Heart left ventricle (tissue), 16 donors: ENCODE measurements at regions not wholly inside any gene's neighbourhood (a gene's known extent, or its start where the extent isn't known, plus 50 kb on each side); places are given as distances from the start of the nearest gene placed in this dataset.

Experiments
- ATAC-seq, 4 donors: fragments of 200-7000 bp; cut with Tn5 transposase; one replicate each; pipeline ENCODE4 v1.9.1; 2020 to 2022; ENCODE audit warnings: moderate library complexity in 4 of 4, mild to moderate bottlenecking in 3 of 4, moderate number of reproducible peaks in 1 of 4
- DNase-seq, 5 donors: peaks; one replicate each; pipeline ENCODE4 v3.0.0-alpha.2; 2020
- H3K27ac ChIP-seq, 12 donors: fragments of 200-600 bp; sonication (generic) in 4 of 12; one replicate each; pipeline versions ENCODE4 v1.5.0 to v1.8.0; 2016 to 2022; ENCODE audit warnings: mild to moderate bottlenecking in 2 of 12
- H3K27me3 ChIP-seq, 9 donors: fragments of 200-600 bp; sonication (generic) in 2 of 9; one replicate each; pipeline versions ENCODE4 v1.5.1 to v1.8.0; 2016 to 2022; ENCODE audit warnings: mild to moderate bottlenecking in 3 of 9
- H3K36me3 ChIP-seq, 9 donors: fragments of 200-600 bp; sonication (generic) in 2 of 9; one replicate each; pipeline versions ENCODE4 v1.5.0 to v1.8.0; 2018 to 2022; ENCODE audit warnings: mild to moderate bottlenecking in 2 of 9
- H3K4me1 ChIP-seq, 12 donors: fragments of 200-600 bp; sonication (generic) in 4 of 12; one replicate each; pipeline versions ENCODE4 v1.5.0 to v1.8.0; 2016 to 2022; ENCODE audit warnings: mild to moderate bottlenecking in 3 of 12
- H3K4me3 ChIP-seq, 12 donors: fragments of 200-600 bp; sonication (generic) in 4 of 12; one replicate each; pipeline versions ENCODE4 v1.5.0 to v1.8.0; 2017 to 2022; ENCODE audit warnings: mild to moderate bottlenecking in 9 of 12, moderate library complexity in 4 of 12
- H3K9me3 ChIP-seq, 12 donors: fragments of 200-600 bp; sonication (generic) in 4 of 12; one replicate each; pipeline versions ENCODE4 v1.5.0 to v1.8.0; 2016 to 2022; ENCODE audit warnings: mild to moderate bottlenecking in 1 of 12
- CTCF ChIP-seq, 12 donors: fragments of 200-600 bp; sonication (generic) in 4 of 12; IDR thresholded peaks; one replicate each; pipeline versions ENCODE4 v1.5.0 to v1.8.0; 2018 to 2022; ENCODE audit warnings: antibody characterized with exemption in 12 of 12, mild to moderate bottlenecking in 5 of 12
- POLR2A ChIP-seq, 2 donors: fragments of 450-650 bp; IDR thresholded peaks; one replicate each; pipeline ENCODE4 v1.6.1; 2017; ENCODE audit warnings: antibody characterized with exemption in 2 of 2, mild to moderate bottlenecking in 2 of 2, moderate library complexity in 2 of 2
- WGBS, 4 donors: extraction: QIAGEN DNeasy Blood & Tissue Kit in 2 of 4; methylation state at CpG; one replicate each; pipeline versions ENCODE4 v1.1.5 to v1.1.7; 2013 to 2018; 5-methylcytosine and 5-hydroxymethylcytosine counted together
- intact Hi-C, 10 donors: fragments of 100-400 bp; cut with DNase I; formaldehyde crosslinking; loops; one replicate each; pipeline versions ENCODE4 v1.11.1 to v1.14.2; 2022
- donor health status: ischemic (EF 13 %, LVEDD 7.1; RV severe dilation, severe dysfunction).
- donor health status: healthy with polysubstance abuse.
- donor health status: DM: no; HTN: yes; CAD: no.
- donor health status: DM: no; HTN: no; CAD: no.
- donor health status: ischemic (EF 25% LVEDD 6.9; RV normal size, moderate dysfunction).
- donor health status: ischemic (EF 25% LVEDD 5.7; RV mildly dilated, moderate dysfunction).
- donor health status: healthy.
- donor health status: DM: yes; HTN: yes; CAD: no.
- donor health status: ischemic (EF 35%, LVEDD 5.7; RV mildly dilated, moderate dysfunction).
- donor health status: nonischemic (EF 11% LVEDD 7.7; RV severe dilation, severe dysfunction).
- donor health status: DM: yes; HTN: yes; CAD: no.
- donor health status: PGD.
- donor health status: ischemic (EF 29% LVEDD 5.4; RV normal size, mild dysfunction).
- donor health status: nonischemic (EF 23%, LVEDD 6.1; RV moderate dilation, normal function).

GRCh38 chr4:31620476-31620875 is 900.3 kb downstream of the PCDH7 start:
- ATAC-seq: no peak
- intact Hi-C loops: no loop called here
- no peak overlapping the region for H3K4me3 ChIP-seq
- WGBS, 4 donors: 48 to 70% (median 66%) methylated on average over 2 of the region's 2 CpGs
- no peak overlapping the region for H3K27ac ChIP-seq
- no peaks in the 10 kb centered on the region for H3K27me3 ChIP-seq
- TF ChIP-seq CTCF (IDR thresholded peaks at IDR 0.05) (no peak), POLR2A (IDR thresholded peaks at IDR 0.05) (no peak)
- H3K4me1 ChIP-seq: no peaks in the 10 kb centered on the region
- no peaks in the 10 kb centered on the region for H3K36me3 ChIP-seq
- DNase-seq: no peak
- no peaks in the 10 kb centered on the region for H3K9me3 ChIP-seq

GRCh38 chr4:31645236-31645635 is 925.1 kb downstream of the PCDH7 start:
- TF ChIP-seq CTCF (IDR thresholded peaks at IDR 0.05): no peak
- Histone ChIP-seq H3K4me1 (no peaks in the 10 kb centered on the region), H3K4me3 (no peak overlapping the region), H3K9me3 (no peaks in the 10 kb centered on the region), H3K27me3 (no peaks in the 10 kb centered on the region), H3K36me3 (no peaks in the 10 kb centered on the region), H3K27ac (no peak overlapping the region)
- no peak for DNase-seq
- intact Hi-C loops: no loop called here
- ATAC-seq: no peak
- WGBS, 4 donors: 92 to 96% (median 95%) methylated on average over 4 of the region's 4 CpGs

- no peaks in the 10 kb centered on the region for H3K4me1 ChIP-seq
- ATAC-seq (no peak), DNase-seq (no peak)
- no peak overlapping the region for H3K27ac ChIP-seq
- no peaks in the 10 kb centered on the region for H3K27me3 ChIP-seq
- no peaks in the 10 kb centered on the region for H3K9me3 ChIP-seq
- intact Hi-C loops: no loop called here
- H3K36me3 ChIP-seq: no peaks in the 10 kb centered on the region
- TF ChIP-seq CTCF (IDR thresholded peaks at IDR 0.05): no peak
- TF ChIP-seq POLR2A (IDR thresholded peaks at IDR 0.05): no peak
- H3K4me3 ChIP-seq: no peak overlapping the region
- whole genome bisulfite sequencing, 4 donors: 67 to 89% (median 85%) methylated on average over 1 of the region's 1 CpG
These were observed 927.6 kb downstream of the PCDH7 start for GRCh38 chr4:31647786-31648185.

GRCh38 chr4:31649878-31650277 is 929.7 kb downstream of the PCDH7 start:
- H3K27ac ChIP-seq: no peak overlapping the region
- WGBS, 4 donors: 0 to 77% (median 38%) methylated on average over 1 of the region's 1 CpG
- DNase-seq (no peak), ATAC-seq (no peak)
- H3K27me3 ChIP-seq: no peaks in the 10 kb centered on the region
- H3K4me1 ChIP-seq: no peaks in the 10 kb centered on the region
- H3K9me3 ChIP-seq: no peaks in the 10 kb centered on the region
- no peak overlapping the region for H3K4me3 ChIP-seq
- intact Hi-C loops: no loop called here
- no peaks in the 10 kb centered on the region for H3K36me3 ChIP-seq
- TF ChIP-seq CTCF (IDR thresholded peaks at IDR 0.05): no peak
- no peak for TF ChIP-seq POLR2A (IDR thresholded peaks at IDR 0.05)
